ENCODE measurements at regions not wholly inside any gene's neighbourhood (a gene's known extent, or its start where the extent isn't known, plus 50 kb on each side); places are given as distances from the start of the nearest gene placed in this dataset.

- TF ChIP-seq POLR2AphosphoS5 (IDR thresholded peaks at IDR 0.05; ENCODE audit: low read depth, low read length) (no peak), POLR2A (IDR thresholded peaks at IDR 0.05; ENCODE audit: low read depth, low read length) (no peak)
Measured at GRCh38 chr6:168892031-168892430, 361.6 kb downstream of the THBS2 start.
